HG03439 (cell line): ENCODE measurements at regions not wholly inside any gene's neighbourhood (a gene's known extent, or its start where the extent isn't known, plus 50 kb on each side); places are given as distances from the start of the nearest gene placed in this dataset.
"Not testable (repeated sequence)": the region's sequence is repeated elsewhere in the genome, so short reads cannot be mapped to it uniquely, and the experiment has no call there.

Experiments used
- ATAC-seq: cut with Tn5 transposase; IDR thresholded peaks from one replicate; pipeline ENCODE4 v1.9.1; 2021; ENCODE audit warnings: mild to moderate bottlenecking, moderate library complexity; ENCODE audit not compliant: unreplicated experiment

DNA sequence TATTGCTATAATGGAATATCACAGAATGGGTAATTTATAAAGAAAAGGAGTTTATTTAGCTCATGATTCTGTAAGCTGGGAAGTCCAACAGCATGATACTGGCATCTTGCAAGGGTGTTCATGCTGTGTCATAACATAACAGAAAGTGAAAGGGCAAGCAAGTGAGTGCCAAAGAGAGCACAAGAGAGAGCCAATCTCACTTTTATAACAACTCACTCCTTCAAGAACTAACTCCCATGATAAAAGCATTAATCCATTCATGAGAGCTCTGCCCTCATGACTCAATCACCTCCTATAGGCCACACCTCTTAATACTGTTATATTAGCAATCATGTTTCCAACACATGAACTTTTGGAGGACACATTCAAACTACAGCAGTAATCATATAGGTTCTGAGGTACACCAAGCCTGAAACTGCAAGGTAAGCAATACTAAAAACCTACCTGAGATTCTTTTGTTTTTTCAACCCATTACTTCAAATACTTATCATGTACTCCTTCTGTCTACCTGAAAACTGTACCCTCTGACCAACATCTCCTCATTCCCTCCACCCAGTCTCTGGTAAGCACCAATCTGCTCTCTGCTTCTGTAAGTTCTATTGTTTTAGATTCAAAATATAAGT is 219.7 kb downstream of the MTERF1 start:
- no peak for ATAC-seq

DNA sequence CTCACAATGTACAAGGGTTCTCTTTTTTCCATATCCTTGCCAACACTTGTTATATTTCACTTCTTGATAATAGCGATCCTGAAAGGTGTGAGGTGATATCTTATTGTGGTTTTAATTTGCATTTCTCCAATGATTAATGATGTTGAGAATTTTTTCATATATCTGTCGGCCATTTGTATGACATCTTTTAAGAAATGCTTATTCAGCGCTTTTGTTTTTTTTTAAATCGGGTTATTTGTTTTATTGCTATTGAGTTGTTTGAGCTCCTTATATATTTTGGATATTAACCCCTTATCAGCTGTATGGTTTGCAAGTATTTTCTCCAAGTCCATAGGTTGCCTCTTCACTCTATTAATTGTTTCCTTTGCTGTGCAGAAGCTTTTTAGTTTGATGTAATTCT is 218.8 kb downstream of the MTERF1 start:
- no peak for ATAC-seq

DNA sequence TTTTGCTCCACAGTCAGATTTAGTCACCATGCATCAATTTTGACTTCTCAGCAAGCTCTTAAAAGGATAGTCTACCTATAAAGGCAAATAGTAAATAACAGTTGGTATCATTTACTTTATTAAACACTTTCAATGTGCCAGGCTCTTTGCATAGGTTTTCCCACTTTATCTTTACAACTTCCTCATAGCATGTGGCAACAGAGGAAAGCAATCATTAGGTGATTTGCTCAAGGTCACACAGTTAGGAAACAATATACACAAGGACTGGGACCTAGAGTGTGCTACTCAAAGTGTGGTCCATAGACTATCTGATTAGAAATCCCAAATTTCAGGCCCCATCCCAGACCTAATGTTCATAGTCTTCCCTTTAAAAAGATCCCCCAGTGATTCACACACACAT is 212.3 kb downstream of the MTERF1 start:
- no peak for ATAC-seq

DNA sequence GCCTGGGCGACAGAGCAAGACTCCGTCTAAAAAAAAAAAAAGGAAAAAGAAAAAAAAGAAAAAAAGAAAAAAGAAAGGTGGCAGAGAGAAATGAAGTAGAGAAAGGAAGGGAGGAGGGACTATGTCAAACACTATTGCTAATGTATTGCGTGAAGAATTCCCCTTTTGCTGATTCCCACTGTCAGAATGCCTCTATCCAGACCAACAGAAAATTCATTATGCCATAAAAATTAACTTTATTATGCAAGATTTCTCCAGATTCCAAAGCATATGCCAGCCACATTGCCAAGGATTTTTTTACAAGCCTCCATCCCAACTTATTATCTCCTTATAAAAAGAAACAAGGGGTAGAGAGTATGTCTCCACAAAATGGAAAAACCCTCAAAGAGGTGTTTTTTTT is 209.3 kb downstream of the MTERF1 start:
- ATAC-seq = no peak

DNA sequence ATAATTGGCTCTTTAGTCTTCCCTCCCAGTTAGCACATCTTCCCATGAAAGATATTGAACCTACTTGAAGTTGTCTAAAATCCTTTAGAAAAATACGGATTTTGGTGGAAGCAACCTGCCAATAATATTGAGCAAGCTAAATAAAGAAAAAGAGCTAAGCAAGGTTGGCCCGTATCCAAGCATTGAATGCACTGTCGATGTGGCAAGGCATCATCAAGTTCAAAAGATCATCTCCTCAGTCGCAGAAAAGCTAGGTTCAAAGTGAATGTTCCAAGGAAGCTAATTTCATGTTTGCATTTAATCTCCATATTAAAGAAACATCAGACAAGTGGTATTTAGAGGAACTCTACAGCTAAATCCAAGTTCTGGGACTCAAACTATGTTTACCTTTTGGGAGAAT is 206.0 kb downstream of the MTERF1 start:
- ATAC-seq = no peak

DNA sequence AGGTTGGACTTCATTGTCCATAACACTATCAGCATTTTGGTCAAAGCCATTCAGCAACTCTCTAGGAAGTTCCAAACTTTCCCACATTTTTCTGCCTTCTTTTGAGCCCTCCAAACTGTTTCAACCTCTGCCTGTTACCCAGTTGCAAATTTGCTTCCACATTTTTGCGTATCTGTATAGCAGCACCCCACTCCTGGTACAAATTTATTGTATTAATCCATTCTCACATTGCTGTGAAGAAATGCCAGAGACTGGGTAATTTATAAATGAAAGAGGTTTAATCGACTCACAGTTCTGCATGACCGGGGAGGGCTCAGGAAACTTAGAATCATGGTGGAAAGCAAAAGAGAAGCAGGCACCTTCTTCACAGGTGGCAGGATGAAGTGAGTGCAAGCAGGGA is 198.8 kb downstream of the MTERF1 start:
- no peak for ATAC-seq

DNA sequence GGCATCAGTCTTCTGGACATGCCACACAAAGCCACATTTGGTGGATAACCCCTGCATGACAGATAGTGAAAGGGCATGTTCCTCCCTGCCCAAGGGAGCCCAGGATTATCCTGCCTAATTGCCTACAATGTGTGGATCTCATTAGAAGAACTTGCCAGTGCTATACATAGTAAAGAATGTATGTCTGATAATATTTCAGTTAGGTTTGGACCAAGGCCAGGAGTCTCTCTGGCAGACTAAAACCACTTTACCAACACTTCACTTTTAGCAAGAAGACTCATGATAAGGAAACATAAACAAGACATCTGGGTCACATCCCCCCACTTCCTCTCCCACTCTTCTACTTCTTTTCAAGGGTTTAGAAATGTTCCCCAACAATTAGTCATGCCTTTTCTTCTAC is 196.7 kb downstream of the MTERF1 start:
- ATAC-seq = no peak

DNA sequence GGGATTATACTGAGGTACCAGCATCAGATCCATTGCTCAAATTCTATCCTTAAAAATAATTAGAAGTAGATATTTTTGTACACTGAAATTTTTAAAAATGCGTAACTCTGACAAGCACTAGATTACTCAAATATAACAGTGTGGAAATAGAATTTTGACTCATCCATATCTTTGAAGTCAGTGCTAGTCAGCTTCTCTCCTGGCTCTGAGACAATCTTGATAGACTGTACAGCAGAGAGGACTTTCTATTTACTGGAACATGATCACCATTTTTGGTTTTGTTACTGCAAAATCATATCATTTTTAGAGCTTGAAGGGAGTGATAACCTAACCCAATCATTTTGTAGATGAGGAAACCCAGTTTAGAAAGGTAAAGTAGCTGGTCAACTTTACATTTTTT is 195.0 kb downstream of the MTERF1 start:
- no peak for ATAC-seq

DNA sequence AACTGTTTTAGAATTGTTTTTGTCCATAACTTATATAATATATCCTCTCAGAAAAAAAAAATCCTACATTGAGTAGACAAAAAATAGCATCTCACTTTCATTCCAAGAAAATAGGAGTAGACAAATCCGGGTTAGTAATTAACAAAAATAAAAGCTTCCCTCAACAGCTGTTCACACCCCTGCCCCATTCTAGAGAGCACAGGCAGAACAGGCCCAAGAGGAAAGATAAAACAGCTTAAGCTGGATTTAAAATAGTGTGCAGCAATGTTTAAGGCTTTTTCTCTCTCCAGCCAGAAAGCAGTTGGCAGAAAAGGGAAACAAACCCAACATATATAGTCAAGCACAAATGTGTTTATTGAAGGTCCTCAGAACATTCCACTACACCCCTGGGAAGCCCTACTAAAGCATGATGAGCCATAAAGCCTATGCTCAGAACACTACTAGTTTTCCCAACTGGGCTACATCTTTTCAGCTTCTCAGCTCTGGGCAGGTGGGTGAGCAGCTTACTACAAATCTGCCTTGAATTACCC is 189.9 kb downstream of the MTERF1 start:
- no peak for ATAC-seq

DNA sequence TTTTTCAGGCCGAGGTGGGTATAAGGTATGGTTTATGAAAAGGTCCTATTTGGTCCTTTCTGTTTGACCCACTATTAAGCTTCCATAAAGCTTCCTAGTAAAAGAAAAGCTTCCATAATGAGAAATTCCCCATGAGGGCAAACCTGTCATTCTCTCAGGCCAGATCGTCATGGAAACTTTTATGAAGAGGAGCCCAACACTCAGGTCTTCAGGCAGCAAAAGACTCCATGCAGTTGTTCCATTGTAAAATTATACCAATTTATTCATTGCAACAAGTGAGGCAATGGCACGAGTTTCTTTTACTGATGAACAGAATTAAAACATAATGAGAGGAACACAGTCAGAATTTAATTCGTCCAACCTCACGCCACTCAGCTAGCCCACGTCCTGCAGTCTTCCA is 188.6 kb downstream of the MTERF1 start:
- no peak for ATAC-seq

DNA sequence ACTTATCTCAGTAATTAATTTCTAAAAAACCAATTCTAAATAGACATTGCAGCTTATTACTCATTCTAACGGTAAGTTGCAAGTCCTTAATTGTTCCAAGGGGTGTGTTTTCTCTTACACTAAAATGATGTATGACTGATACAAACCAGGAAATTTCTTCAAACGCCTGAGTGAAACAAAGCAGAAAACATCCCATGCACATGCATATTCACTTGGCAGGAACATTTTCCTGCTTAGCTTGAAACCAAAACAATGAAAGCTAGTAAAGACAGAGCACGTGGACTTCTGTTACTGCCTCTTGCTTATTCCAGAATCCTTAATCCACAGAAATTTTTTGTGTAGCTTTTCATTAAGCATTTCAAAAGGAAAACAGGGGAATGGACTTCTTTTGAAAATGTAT is 187.7 kb downstream of the MTERF1 start:
- ATAC-seq = no peak

DNA sequence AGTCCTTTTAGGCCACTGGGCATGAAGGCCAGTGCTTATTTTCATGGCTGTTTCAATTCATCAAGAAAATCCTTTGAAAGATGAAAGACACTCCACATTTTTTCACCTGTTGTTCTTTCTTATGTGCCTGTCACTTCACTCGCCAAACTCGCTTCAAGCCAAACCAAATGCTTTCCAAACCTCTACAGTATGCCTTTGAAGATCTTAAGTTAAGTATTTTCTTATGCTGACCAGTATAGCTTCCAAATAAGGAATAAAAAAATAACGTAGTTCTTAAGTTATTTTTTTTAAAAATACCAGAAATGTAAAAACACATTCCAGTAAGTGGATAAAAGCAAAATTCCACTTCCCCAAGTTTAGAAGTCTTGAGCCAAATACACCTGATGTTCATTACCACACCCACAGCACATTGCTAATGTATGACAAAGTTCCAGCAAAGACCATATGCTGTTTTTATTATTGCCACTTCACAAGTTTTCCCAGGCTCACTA is 186.1 kb downstream of the MTERF1 start:
- ATAC-seq = no peak

DNA sequence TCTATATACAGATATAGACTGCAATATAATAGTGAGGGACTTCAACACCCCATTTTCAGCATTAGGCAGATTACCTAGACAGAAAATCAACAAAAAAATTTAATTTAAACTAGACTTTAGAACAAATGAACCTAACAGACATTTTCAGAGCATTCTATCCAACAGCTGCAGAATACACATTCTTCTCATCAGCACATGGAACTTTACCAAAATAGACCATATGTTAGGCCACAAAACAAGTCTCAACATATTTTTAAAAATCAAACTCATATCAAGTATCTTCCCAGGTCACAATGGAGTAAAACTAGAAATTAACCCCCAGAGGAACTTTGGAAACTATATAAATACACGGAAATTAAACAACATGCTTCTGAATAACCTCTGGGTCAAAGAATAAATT is 169.6 kb downstream of the MTERF1 start:
- no peak for ATAC-seq

DNA sequence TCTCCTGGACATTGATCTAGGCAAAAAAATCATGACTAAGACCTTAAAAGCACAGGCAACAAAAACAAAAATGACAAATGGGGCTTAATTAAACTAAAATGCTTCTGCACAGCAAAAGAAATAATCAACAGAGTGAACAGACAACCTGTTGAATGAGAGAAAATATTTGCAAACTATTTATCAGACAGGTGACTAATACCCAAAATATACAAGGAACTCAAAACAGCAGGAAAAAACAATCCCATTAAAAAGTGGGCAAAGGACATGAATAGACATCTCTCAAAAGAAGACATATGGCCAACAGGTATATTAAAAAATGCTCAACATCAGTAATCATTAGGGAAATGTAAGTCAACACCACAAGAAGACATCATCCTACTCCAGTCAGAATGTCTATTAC is 166.8 kb downstream of the MTERF1 start:
- no peak for ATAC-seq

DNA sequence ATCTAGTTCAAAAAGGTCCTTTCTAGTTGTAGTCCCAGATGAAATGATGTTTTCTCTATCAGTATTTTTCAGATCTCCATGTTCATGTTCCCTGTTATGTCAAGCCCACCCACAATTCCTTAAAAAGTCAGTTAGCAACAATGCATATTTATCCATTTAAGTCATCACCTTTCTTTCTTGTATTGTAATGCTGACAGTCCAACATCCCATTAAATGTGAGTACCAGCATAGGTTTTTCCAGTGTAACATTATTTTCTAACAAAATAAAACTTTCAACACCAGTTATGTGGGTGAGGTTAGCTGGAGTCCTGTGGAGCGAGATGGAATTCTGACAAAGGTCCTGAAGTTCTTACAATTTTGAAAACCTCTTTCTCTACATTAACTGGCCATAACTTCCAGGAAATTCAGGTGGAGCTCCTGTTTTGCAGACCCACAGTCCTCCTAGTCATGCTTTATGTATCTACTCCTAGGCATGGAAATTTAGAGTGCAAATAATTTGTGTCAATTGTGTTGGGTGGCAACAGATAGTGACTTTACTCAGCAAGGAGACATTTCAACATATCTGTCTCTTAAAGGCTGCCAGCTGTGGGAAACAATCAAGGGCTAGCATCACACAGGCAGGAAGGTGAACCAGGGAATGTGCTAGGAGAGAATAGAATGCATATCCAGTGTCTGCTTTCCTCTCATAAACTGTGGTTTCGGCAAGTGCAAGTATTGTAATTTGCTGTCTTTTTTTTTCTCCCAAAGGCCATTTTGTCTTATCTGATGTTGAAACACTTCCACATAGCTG is 162.6 kb downstream of the MTERF1 start:
- ATAC-seq = no peak

DNA sequence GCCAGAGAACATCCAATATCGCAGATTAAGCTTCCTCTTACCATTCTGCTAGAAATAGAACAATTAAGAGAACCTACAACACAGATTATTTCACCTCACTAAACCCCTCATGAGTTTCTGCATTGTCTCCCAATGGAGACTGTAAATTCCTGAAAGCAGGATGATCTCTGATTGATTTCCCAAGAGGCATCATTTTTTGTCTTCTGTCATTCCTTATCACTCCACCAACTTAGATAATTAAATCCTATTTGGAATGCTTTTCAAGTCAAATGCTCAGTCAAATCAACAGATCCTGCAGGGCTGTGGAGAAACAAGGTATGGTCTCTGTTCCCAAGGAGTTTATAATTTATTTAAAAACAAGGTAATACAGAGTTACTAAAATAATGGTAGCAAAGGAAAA is 161.5 kb downstream of the MTERF1 start:
- no peak for ATAC-seq

DNA sequence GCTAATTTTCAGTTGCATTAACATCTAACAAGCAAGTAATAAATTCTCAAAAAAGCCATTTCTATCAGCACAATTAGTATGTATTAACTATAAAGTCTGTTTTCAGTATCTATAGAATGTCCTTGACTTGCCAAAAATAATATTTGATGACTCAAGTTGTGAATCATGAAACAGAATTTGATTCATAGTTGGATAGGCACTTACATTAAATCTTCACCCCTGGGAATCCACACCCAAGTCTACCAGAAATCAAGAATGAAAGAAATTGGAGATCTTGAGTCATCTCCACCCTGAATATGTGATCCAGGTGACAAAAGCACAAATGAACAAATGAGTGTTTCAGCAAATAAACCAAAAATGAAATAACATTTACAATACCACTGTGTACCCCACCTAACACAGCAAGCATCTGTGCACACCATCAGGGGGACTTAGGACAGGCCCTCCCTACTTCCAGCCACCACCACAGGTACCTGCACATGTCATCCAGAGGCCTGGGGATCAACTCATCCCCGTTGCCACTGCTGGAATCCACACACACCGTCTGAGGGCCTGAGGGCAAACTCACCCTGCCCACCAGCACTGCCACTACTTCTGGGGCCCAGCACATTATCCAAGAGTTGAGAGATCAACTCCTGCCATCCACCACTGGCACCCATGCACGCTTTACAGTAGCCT is 160.1 kb downstream of the MTERF1 start:
- no peak for ATAC-seq

DNA sequence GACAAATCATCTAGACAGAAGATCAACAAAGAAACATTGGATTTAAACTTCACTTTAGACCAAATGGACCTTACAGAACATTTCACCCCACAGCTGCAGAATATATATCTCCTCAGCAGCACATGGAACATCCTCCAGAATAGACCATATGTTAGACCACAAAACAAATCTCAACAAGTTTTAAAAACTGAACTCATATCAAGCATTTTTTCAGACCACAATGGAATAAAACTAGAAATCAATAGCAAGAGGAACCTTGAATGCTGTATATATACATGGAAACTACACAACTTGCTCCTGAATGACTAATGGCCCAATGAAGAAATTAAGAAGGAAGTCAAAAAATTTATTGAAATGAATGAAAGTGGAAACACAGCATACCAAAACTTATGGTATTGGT is 157.7 kb downstream of the MTERF1 start:
- ATAC-seq = no peak

DNA sequence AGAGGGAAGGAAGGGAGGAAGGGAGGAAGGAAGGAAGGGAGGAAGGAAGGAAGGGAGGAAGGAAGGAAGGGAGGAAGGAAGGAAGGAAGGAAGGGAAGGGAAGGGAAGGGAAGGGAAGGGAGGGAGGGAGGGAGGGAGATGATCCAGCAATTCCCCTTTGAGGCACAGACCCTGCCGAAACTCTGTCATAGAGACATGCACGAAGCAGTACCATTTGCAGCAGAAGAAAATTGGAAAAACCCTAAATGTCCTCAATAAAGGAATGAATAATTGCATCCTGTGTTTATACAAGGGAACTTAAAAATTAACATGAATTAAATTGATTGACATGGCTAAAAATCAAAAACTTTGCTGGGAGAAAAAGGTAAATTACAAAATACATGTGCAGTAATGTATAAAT is 151.5 kb downstream of the MTERF1 start:
- ATAC-seq = not testable (repeated sequence)

DNA sequence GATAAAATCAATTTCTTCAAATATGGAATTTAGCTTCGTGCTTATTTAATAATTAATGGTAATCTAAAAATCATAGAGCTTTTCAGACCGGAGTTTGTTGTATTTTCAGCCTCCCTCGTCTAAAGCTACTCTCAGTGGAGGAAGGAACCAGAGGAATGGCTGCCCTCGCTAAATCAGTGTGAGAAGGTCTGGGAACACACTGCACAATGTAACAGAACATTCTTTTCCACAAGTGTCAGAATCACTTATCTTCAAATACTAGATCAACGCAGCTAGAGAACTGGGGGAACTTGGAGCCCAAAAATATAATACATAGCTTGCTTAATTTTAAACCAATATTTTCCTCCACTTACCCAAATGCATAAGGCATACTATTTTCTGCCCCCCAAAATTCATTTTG is 148.5 kb downstream of the MTERF1 start:
- ATAC-seq = no peak

DNA sequence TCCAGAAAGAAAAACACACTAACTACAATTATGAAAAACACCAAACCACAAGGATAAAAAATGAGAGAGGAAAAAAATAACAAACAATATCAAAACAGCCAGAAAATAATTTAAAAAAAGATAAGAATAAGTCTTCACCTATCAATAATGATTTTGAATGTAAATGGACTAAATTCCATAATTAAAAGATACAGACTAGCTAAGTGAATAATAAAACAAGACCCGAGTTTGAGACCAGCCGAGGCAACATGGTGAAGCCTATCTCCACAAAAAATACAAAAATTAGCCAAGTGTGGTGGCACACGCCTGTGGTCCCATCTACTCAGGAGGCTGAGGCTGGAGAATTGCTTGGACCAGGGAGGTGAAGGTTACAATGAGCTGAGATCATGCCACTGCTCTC is 131.1 kb downstream of the MTERF1 start:
- ATAC-seq = no peak

DNA sequence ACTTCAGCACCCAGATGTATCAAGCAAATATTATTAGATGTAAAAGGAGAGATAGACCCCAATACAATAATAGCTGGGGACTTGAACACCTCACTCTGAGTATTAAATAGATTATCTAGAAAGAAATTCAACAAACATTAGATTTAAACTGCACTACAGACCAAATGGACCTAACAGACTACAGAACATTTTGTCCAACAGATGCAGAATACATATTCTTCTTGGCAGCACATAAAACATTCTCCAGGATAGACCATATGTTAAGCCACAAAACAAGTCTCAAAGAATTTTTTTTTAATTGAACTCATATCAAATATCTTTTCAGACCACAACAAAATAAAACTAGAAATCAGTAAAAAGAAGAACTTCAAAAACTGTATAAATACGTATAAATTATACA is 130.4 kb downstream of the MTERF1 start:
- ATAC-seq = no peak
